ENCODE measurements at regions not wholly inside any gene's neighbourhood (a gene's known extent, or its start where the extent isn't known, plus 50 kb on each side); places are given as distances from the start of the nearest gene placed in this dataset.

- BruUV-seq (replicated peaks), result no TSS peak
- intact Hi-C loops (cut with micrococcal nuclease), result no loop called here
- ChIA-PET POLR2A (no interaction called here), CTCF (no interaction called here), RAD21 (ENCODE audit: low non-redundant PET in 1 of 2, low total read pairs in 2 of 2, uncharacterized antibody in 2 of 2, unreplicated experiment in 2 of 2) (no interaction called here)
- Histone ChIP-seq H3K36me3 (ENCODE audit: control insufficient read depth in 1 of 2, insufficient read depth in 2 of 2, low read length in 2 of 2) (no peaks in the 10 kb centered on the region), H3K4me3 (replicated peaks in 1 of 2; ENCODE audit: low read depth in 1 of 2, low read length in 2 of 2) (no peak overlapping the region), H4K20me1 (ENCODE audit: insufficient read depth) (no peaks in the 10 kb centered on the region), H3K4me2 (ENCODE audit: low read length) (no peak overlapping the region), H3K79me2 (ENCODE audit: insufficient read depth, low read length) (no peaks in the 10 kb centered on the region), H3K27me3 (ENCODE audit: insufficient read depth, low read length) (no peaks in the 10 kb centered on the region), H3K9me2 (ENCODE audit: insufficient read depth) (no peaks in the 10 kb centered on the region), H3K4me1 (ENCODE audit: control insufficient read depth in 1 of 2, insufficient read depth in 2 of 2, low read length in 2 of 2) (no peaks in the 10 kb centered on the region), H3K27ac (ENCODE audit: low read depth, low read length) (no peak overlapping the region), H3K9ac (ENCODE audit: low read length) (no peak overlapping the region), H3K9me3 (ENCODE audit: control insufficient read depth in 1 of 2, insufficient read depth in 1 of 2, low read depth in 1 of 2, low read length in 2 of 2) (no peaks in the 10 kb centered on the region), H2AFZ (ENCODE audit: low read depth, low read length, poor library complexity, severe bottlenecking) (no peak overlapping the region)
- DNase-seq (ENCODE audit: low read depth, low spot score) (no peak), ATAC-seq (no peak)
- no peak for TF ChIP-seq ZFX (IDR thresholded peaks at IDR 0.05)
- no peak for TF ChIP-seq SRF (IDR thresholded peaks at IDR 0.05; ENCODE audit: low read depth)
- no peak for TF ChIP-seq EZH2phosphoT487 (IDR thresholded peaks at IDR 0.05; ENCODE audit: borderline replicate concordance)
- no peak for TF ChIP-seq SIN3A (IDR thresholded peaks at IDR 0.05; ENCODE audit: low read depth)
- no peak for TF ChIP-seq EZH2 (IDR thresholded peaks at IDR 0.05)
- no peak for TF ChIP-seq ATF3 (IDR thresholded peaks at IDR 0.05)
- TF ChIP-seq CEBPB (IDR thresholded peaks at IDR 0.05; ENCODE audit: low read depth), result no peak
- TF ChIP-seq ELF1 (IDR thresholded peaks at IDR 0.05; ENCODE audit: borderline replicate concordance, low read depth), result no peak
- no peak for TF ChIP-seq CTCF (IDR thresholded peaks at IDR 0.05 in 2 of 3, conservative IDR thresholded peaks at IDR 0.05 in 1 of 3; ENCODE audit: borderline replicate concordance in 1 of 3, insufficient read depth in 1 of 3, low read depth in 2 of 3, low read length in 2 of 3)
- no peak for TF ChIP-seq ZBTB33 (IDR thresholded peaks at IDR 0.05; ENCODE audit: extremely low read depth, insufficient replicate concordance, low read length)
- no peak for TF ChIP-seq ZNF274 (IDR thresholded peaks at IDR 0.05; ENCODE audit: low read depth, low read length)
- TF ChIP-seq REST (IDR thresholded peaks at IDR 0.05; ENCODE audit: low read depth), result no peak
- no peak for TF ChIP-seq EGR1 (IDR thresholded peaks at IDR 0.05; ENCODE audit: low read depth)
- no peak for TF ChIP-seq CBX3 (IDR thresholded peaks at IDR 0.05; ENCODE audit: low read depth)
- no peak for TF ChIP-seq POLR2AphosphoS5 (IDR thresholded peaks at IDR 0.05; ENCODE audit: low read depth, low read length)
- no peak for TF ChIP-seq YY1 (IDR thresholded peaks at IDR 0.05; ENCODE audit: extremely low read depth, insufficient replicate concordance, low read depth, low read length)
Measured at GRCh38 chr6:150528648-150529285, 70.9 kb upstream of the PLEKHG1 start.
